Psoas muscle (tissue), 7 donors: ENCODE measurements at regions not wholly inside any gene's neighbourhood (a gene's known extent, or its start where the extent isn't known, plus 50 kb on each side); places are given as distances from the start of the nearest gene placed in this dataset.
"Not testable (repeated sequence)": the region's sequence is repeated elsewhere in the genome, so short reads cannot be mapped to it uniquely, and the experiment has no call there.

Source experiments
- ATAC-seq, 4 donors: fragments of 200-7000 bp; cut with Tn5 transposase; one replicate each; pipeline ENCODE4 v1.9.1; 2020; ENCODE audit warnings: moderate library complexity in 3 of 4, mild to moderate bottlenecking in 2 of 4
- DNase-seq, 2 donors: peaks; one replicate each; pipeline ENCODE4 v3.0.0-alpha.2; 2020
- H3K27ac ChIP-seq: fragments of 200-600 bp; one replicate; pipeline ENCODE4 v1.8.0; 2022
- H3K27me3 ChIP-seq, 3 donors: fragments of 200-600 bp in 1 of 3; one replicate each; pipeline versions ENCODE4 v1.6.1 to v1.8.0; 2013 to 2022; ENCODE audit warnings: low read length in 2 of 3, mild to moderate bottlenecking in 2 of 3, moderate library complexity in 1 of 3; ENCODE audit not compliant: insufficient read depth in 3 of 3
- H3K36me3 ChIP-seq, 2 donors: fragments of 200-600 bp in 1 of 2; one replicate each; pipeline versions ENCODE4 v1.6.1 to v1.8.0; 2013 to 2022; ENCODE audit warnings: low read depth in 1 of 2, mild to moderate bottlenecking in 1 of 2, moderate library complexity in 1 of 2; ENCODE audit not compliant: insufficient read depth in 1 of 2
- H3K4me1 ChIP-seq: fragments of 200-600 bp; one replicate; pipeline ENCODE4 v1.8.0; 2022
- H3K4me3 ChIP-seq: fragments of 200-600 bp; one replicate; pipeline ENCODE4 v1.8.0; 2022; ENCODE audit warnings: mild to moderate bottlenecking
- H3K9me3 ChIP-seq: fragments of 200-600 bp; one replicate; pipeline ENCODE4 v1.8.0; 2022
- CTCF ChIP-seq: fragments of 200-600 bp; IDR thresholded peaks from one replicate; pipeline ENCODE4 v1.8.0; 2022; ENCODE audit warnings: antibody characterized with exemption
- WGBS, 3 donors: extraction: QIAGEN DNeasy Blood & Tissue Kit; methylation state at CpG; one replicate each; pipeline versions ENCODE4 v1.1.6 to v1.1.7; 2013; 5-methylcytosine and 5-hydroxymethylcytosine counted together
- intact Hi-C, 2 donors: fragments of 100-400 bp; cut with DNase I; formaldehyde crosslinking; loops; one replicate each; pipeline versions ENCODE4 v1.11.0 to v1.14.2; 2022
- donor health status: healthy with polysubstance abuse.
- donor health status: DM: no; HTN: no; CAD: no; lungs with moderate emphysema.
- donor health status: Bipolar disorder and iron deficiency.
- donor health status: healthy.
- donor health status: DM: yes; HTN: yes; CAD: no.
- donor health status: DM: no; HTN: no; CAD: no.
- donor health status: DM: yes; HTN: yes; CAD: no.

- no peaks in the 10 kb centered on the region for H3K4me1 ChIP-seq
- no peak overlapping the region for H3K4me3 ChIP-seq
- TF ChIP-seq CTCF, result no peak
- DNase-seq, result no peak
- no peaks in the 10 kb centered on the region for H3K27me3 ChIP-seq
- no peak for ATAC-seq
- no peaks in the 10 kb centered on the region for H3K36me3 ChIP-seq
- intact Hi-C loops, result loop anchor here in 1 of 2 donors (10.0 kb wide), 1 partner anchor 667 kb away; no protein-coding TSS in a partner anchor
- H3K9me3 ChIP-seq, result no peaks in the 10 kb centered on the region
- 31 to 41% (median 36%) methylated on average over 5 of the region's 5 CpGs for WGBS, 3 donors
- H3K27ac ChIP-seq, result no peak overlapping the region
Observed at GRCh38 chr9:75197561-75197960, 109.2 kb downstream of the OSTF1 start.

GRCh38 chr9:75198436-75198835 is 110.1 kb downstream of the OSTF1 start:
- H3K4me3 ChIP-seq, result no peak overlapping the region
- no peaks in the 10 kb centered on the region for H3K27me3 ChIP-seq
- H3K4me1 ChIP-seq, result no peaks in the 10 kb centered on the region
- no peak for TF ChIP-seq CTCF
- DNase-seq, result no peak
- intact Hi-C loops, result loop anchor here in 1 of 2 donors (10.0 kb wide), 1 partner anchor 666 kb away; no protein-coding TSS in a partner anchor
- H3K9me3 ChIP-seq, result no peaks in the 10 kb centered on the region
- no peak overlapping the region for H3K27ac ChIP-seq
- no peak for ATAC-seq
- no peaks in the 10 kb centered on the region for H3K36me3 ChIP-seq
- 77 to 91% (median 88%) methylated on average over 7 of the region's 7 CpGs for WGBS, 3 donors

- no peaks in the 10 kb centered on the region for H3K27me3 ChIP-seq
- ATAC-seq (no peak), DNase-seq (no peak)
- intact Hi-C loops, result no loop called here
- 24 to 47% (median 28%) methylated on average over 1 of the region's 1 CpG for WGBS, 3 donors
- no peaks in the 10 kb centered on the region for H3K36me3 ChIP-seq
- no peaks in the 10 kb centered on the region for H3K9me3 ChIP-seq
- no peaks in the 10 kb centered on the region for H3K4me1 ChIP-seq
- no peak overlapping the region for H3K4me3 ChIP-seq
- TF ChIP-seq CTCF, result peak; percentile 53
- H3K27ac ChIP-seq, result no peak overlapping the region
Observed at GRCh38 chr9:75200892-75201470, 112.7 kb downstream of the OSTF1 start.

- Histone ChIP-seq H3K27me3 (no peaks in the 10 kb centered on the region), H3K4me3 (no peak overlapping the region), H3K27ac (no peak overlapping the region), H3K4me1 (no peaks in the 10 kb centered on the region), H3K36me3 (no peaks in the 10 kb centered on the region), H3K9me3 (no peaks in the 10 kb centered on the region)
- no peak for TF ChIP-seq CTCF
- DNase-seq (no peak), ATAC-seq (no peak)
- 71 to 80% (median 73%) methylated on average over 3 of the region's 3 CpGs for WGBS, 3 donors
- intact Hi-C loops, result no loop called here
Observed at GRCh38 chr9:75201480-75202209, 113.3 kb downstream of the OSTF1 start.

GRCh38 chr9:75207997-75208396 is 119.7 kb downstream of the OSTF1 start:
- H3K9me3 ChIP-seq, DNase-seq, ATAC-seq, H3K27me3 ChIP-seq, H3K36me3 ChIP-seq, H3K4me3 ChIP-seq, H3K27ac ChIP-seq, intact Hi-C loops, H3K4me1 ChIP-seq: not testable (repeated sequence)
- 90 to 97% (median 92%) methylated on average over 4 to 12 of the region's 12 CpGs for WGBS, 3 donors
